A549 (cell line): ENCODE measurements at regions not wholly inside any gene's neighbourhood (a gene's known extent, or its start where the extent isn't known, plus 50 kb on each side); places are given as distances from the start of the nearest gene placed in this dataset.
"Not testable (repeated sequence)": the region's sequence is repeated elsewhere in the genome, so short reads cannot be mapped to it uniquely, and the experiment has no call there.

Source experiments
- EP300 ChIP-seq, 2 experiments: fragments of >200 bp; sonication (Bioruptor Twin); formaldehyde crosslinking; IDR thresholded peaks; 2 replicates in 1 of 2; 3 replicates in 1 of 2; pipeline ENCODE4 v1.6.1; 2016 to 2017
- HOXA7 ChIP-seq: fragments of 250-450 bp; sonication (Bioruptor Pico); IDR thresholded peaks from 2 replicates; pipeline ENCODE4 v1.5.0; 2020; ENCODE audit warnings: mild to moderate bottlenecking, moderate library complexity
- POLR2A ChIP-seq: IDR thresholded peaks from 2 replicates; pipeline ENCODE4 v1.6.1; 2012; ENCODE audit warnings: mild to moderate bottlenecking, low read length
- RCOR1 ChIP-seq: fragments of 150-350 bp; IDR thresholded peaks from 2 replicates; pipeline ENCODE4 v1.6.1; 2014; ENCODE audit warnings: antibody characterized with exemption, low read length, low read depth
- RFX5 ChIP-seq: fragments of 450-650 bp; IDR thresholded peaks from 2 replicates; pipeline ENCODE4 v1.7.1; 2014; ENCODE audit warnings: antibody characterized with exemption, mild to moderate bottlenecking, moderate library complexity
- TF ChIP-seq, protein P1 (sequence below): fragments of >200 bp; sonication (Bioruptor Twin); formaldehyde crosslinking; IDR thresholded peaks from 3 replicates; pipeline ENCODE4 v1.5.1; 2016
- TF ChIP-seq, protein P2 (sequence below): IDR thresholded peaks from 2 replicates; pipeline ENCODE4 v1.6.1; 2012
- TF ChIP-seq, protein P3 (sequence below): fragments of 150-350 bp; IDR thresholded peaks from 2 replicates; pipeline ENCODE4 v1.6.1; 2014; ENCODE audit warnings: low read depth, mild to moderate bottlenecking, low read length

DNA sequence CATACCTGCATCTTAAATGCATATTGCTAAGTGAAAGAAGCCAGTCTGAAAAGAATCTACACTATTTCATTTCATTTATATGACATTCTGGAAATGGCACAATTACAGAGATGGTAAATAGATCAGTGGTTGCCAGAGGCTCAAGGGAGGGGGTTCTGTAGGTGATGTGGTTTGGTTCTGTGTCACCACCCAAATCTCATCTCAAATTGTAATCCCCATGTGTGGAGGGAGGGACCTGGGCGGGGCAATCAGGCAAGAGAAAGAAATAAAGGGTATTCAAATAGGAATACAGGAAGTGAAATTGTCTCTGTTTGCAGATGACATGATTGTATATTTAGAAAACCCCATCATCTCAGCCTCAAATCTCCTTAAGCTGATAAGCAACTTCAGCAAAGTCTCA is 53.7 kb upstream of the DENND1B start:
- TF ChIP-seq EP300 (IDR thresholded peaks at IDR 0.05); RCOR1; POLR2A; HOXA7 (CRISPR knock-in tag); RFX5: not testable (repeated sequence)
- TF ChIP-seq, protein P1, sequence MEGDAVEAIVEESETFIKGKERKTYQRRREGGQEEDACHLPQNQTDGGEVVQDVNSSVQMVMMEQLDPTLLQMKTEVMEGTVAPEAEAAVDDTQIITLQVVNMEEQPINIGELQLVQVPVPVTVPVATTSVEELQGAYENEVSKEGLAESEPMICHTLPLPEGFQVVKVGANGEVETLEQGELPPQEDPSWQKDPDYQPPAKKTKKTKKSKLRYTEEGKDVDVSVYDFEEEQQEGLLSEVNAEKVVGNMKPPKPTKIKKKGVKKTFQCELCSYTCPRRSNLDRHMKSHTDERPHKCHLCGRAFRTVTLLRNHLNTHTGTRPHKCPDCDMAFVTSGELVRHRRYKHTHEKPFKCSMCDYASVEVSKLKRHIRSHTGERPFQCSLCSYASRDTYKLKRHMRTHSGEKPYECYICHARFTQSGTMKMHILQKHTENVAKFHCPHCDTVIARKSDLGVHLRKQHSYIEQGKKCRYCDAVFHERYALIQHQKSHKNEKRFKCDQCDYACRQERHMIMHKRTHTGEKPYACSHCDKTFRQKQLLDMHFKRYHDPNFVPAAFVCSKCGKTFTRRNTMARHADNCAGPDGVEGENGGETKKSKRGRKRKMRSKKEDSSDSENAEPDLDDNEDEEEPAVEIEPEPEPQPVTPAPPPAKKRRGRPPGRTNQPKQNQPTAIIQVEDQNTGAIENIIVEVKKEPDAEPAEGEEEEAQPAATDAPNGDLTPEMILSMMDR: not testable (repeated sequence)
- TF ChIP-seq, protein P2, sequence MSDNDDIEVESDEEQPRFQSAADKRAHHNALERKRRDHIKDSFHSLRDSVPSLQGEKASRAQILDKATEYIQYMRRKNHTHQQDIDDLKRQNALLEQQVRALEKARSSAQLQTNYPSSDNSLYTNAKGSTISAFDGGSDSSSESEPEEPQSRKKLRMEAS: not testable (repeated sequence)
- TF ChIP-seq, protein P3, sequence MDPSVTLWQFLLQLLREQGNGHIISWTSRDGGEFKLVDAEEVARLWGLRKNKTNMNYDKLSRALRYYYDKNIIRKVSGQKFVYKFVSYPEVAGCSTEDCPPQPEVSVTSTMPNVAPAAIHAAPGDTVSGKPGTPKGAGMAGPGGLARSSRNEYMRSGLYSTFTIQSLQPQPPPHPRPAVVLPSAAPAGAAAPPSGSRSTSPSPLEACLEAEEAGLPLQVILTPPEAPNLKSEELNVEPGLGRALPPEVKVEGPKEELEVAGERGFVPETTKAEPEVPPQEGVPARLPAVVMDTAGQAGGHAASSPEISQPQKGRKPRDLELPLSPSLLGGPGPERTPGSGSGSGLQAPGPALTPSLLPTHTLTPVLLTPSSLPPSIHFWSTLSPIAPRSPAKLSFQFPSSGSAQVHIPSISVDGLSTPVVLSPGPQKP: not testable (repeated sequence)
